Stomach (tissue), 4 donors: ENCODE measurements at regions not wholly inside any gene's neighbourhood (a gene's known extent, or its start where the extent isn't known, plus 50 kb on each side); places are given as distances from the start of the nearest gene placed in this dataset.

Experiments
- EP300 ChIP-seq: sonication (generic); formaldehyde crosslinking; IDR thresholded peaks from one replicate; pipeline ENCODE4 v1.6.1; 2017; ENCODE audit warnings: antibody characterized with exemption
- POLR2A ChIP-seq, 4 donors: fragments of 450-650 bp; IDR thresholded peaks; one replicate each; pipeline ENCODE4 v1.6.1; 2016; ENCODE audit warnings: antibody characterized with exemption in 4 of 4, control low read depth in 2 of 4, mild to moderate bottlenecking in 1 of 4, moderate library complexity in 1 of 4
- POLR2AphosphoS5 ChIP-seq, 3 donors: sonication (generic); formaldehyde crosslinking; IDR thresholded peaks; one replicate each; pipeline ENCODE4 v1.6.1; 2016; ENCODE audit warnings: antibody characterized with exemption in 3 of 3
- TF ChIP-seq, protein P1 (sequence below), 7 experiments: fragments of 450-650 bp in 4 of 7; fragments of 200-600 bp in 3 of 7; sonication (generic) in 3 of 7; IDR thresholded peaks; one replicate each; pipeline ENCODE4 v1.5.1; 2016 to 2019; ENCODE audit warnings: antibody characterized with exemption in 7 of 7, control low read depth in 2 of 7, mild to moderate bottlenecking in 1 of 7

DNA sequence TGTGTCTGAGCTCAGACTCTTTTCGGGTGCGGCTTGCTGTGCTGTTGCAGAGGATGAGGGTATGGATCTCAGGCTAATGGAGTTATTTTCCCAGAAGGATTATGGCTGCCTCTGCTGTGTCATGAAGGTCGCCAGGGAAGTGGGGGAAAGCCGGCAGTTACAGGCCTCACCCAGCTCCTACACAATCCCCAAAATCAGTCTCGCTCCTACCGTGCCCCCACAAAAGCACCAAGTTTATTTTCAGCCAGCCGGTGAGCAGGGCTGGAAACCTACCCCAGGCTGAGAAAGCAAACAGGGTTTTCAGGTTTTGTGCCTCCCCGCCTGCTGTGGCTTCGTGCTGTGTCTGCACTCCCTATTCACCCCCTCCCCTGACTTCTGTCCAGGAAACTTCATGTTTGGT is 113.3 kb downstream of the SLC24A2 start:
- TF ChIP-seq, protein P1, sequence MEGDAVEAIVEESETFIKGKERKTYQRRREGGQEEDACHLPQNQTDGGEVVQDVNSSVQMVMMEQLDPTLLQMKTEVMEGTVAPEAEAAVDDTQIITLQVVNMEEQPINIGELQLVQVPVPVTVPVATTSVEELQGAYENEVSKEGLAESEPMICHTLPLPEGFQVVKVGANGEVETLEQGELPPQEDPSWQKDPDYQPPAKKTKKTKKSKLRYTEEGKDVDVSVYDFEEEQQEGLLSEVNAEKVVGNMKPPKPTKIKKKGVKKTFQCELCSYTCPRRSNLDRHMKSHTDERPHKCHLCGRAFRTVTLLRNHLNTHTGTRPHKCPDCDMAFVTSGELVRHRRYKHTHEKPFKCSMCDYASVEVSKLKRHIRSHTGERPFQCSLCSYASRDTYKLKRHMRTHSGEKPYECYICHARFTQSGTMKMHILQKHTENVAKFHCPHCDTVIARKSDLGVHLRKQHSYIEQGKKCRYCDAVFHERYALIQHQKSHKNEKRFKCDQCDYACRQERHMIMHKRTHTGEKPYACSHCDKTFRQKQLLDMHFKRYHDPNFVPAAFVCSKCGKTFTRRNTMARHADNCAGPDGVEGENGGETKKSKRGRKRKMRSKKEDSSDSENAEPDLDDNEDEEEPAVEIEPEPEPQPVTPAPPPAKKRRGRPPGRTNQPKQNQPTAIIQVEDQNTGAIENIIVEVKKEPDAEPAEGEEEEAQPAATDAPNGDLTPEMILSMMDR (IDR thresholded peaks at IDR 0.05), result no peak
- TF ChIP-seq POLR2A (IDR thresholded peaks at IDR 0.05), result no peak
- TF ChIP-seq EP300, result no peak
- no peak for TF ChIP-seq POLR2AphosphoS5 (IDR thresholded peaks at IDR 0.05)
